ENCODE measurements at regions not wholly inside any gene's neighbourhood (a gene's known extent, or its start where the extent isn't known, plus 50 kb on each side); places are given as distances from the start of the nearest gene placed in this dataset.
"Not testable (repeated sequence)": the region's sequence is repeated elsewhere in the genome, so short reads cannot be mapped to it uniquely, and the experiment has no call there.

DNA sequence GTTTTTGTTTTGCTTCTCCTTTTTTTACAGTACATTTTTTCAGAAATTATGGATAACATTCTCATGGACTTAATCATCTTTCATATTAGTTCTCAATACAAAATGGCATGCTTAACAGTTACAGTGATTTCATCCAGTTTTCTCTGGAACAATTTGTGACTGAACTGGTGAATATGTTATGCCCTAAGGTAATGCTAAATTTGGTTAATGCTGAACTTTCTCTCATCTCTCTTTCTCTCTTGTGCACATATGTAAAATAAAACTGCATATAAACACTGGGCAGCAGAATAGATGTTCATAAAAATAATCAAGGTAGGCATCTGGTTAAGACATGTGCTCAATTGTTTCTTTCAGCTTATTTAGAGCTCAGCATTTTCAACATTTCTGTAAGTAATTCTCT is 196.3 kb upstream of the TMEFF2 start:
- no peaks in the 10 kb centered on the region for H3K36me3 Mint-ChIP-seq
- H3K9me3 Mint-ChIP-seq = no peaks in the 10 kb centered on the region
- H3K4me3 Mint-ChIP-seq = no peak overlapping the region
- no peaks in the 10 kb centered on the region for H3K27me3 Mint-ChIP-seq
- H3K4me1 Mint-ChIP-seq = no peaks in the 10 kb centered on the region
- no peak for DNase-seq
- no peak overlapping the region for H3K27ac Mint-ChIP-seq

DNA sequence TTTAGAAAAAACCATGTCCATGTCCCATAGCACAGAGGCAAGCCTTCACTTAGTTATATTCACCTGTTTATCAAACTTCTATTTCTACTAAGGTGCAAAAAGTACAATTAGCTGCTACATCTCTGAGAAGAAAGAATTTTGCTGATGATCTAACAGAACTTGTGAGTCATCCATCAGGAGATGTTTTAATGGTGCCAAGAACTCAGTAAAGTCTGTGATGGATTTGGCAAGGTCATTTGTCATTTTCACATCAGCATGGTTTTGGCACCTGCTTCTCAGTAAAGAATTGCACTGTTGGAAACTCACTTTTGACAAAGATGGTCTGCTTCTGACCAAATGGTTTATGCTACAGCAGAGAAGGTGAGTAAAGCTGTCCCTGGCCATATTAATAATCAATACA is 195.7 kb upstream of the TMEFF2 start:
- Mint-ChIP-seq H3K4me1 (no peaks in the 10 kb centered on the region), H3K9me3 (no peaks in the 10 kb centered on the region), H3K27me3 (no peaks in the 10 kb centered on the region), H3K4me3 (no peak overlapping the region), H3K36me3 (no peaks in the 10 kb centered on the region), H3K27ac (no peak overlapping the region)
- DNase-seq = no peak

GRCh38 chr2:192384191-192384590 is 189.5 kb upstream of the TMEFF2 start:
- not testable (repeated sequence) for H3K36me3 Mint-ChIP-seq, H3K9me3 Mint-ChIP-seq, H3K4me3 Mint-ChIP-seq, H3K4me1 Mint-ChIP-seq, H3K27ac Mint-ChIP-seq, DNase-seq, H3K27me3 Mint-ChIP-seq

DNA sequence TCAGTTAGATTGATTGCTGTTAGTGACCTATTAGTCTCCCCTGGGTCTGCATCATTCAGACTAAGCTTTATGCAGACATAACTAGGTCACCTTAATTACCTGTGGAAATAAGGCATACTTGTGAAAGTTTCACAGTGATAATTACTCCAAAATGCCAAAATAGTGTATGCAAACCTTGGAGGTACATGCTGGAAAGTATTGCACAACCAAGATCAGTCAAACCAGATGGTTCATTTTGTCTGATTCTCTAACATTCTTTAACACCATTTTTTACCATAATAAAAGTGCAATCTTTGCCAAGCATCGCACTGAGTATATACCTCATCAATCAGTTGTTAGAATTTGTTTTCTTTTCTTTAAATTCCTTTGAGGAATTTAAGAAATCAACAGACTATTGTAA is 186.3 kb upstream of the TMEFF2 start:
- Mint-ChIP-seq H3K4me1 (no peaks in the 10 kb centered on the region), H3K27me3 (no peaks in the 10 kb centered on the region), H3K9me3 (peaks cover 5% of the 10 kb centered on the region), H3K27ac (no peak overlapping the region), H3K36me3 (no peaks in the 10 kb centered on the region), H3K4me3 (no peak overlapping the region)
- no peak for DNase-seq

- no peak overlapping the region for H3K27ac Mint-ChIP-seq
- H3K27me3 Mint-ChIP-seq = no peaks in the 10 kb centered on the region
- DNase-seq = no peak
- no peaks in the 10 kb centered on the region for H3K4me1 Mint-ChIP-seq
- peaks cover 5% of the 10 kb centered on the region for H3K9me3 Mint-ChIP-seq
- no peak overlapping the region for H3K4me3 Mint-ChIP-seq
- no peaks in the 10 kb centered on the region for H3K36me3 Mint-ChIP-seq
Observed at GRCh38 chr2:192379736-192380135, 185.0 kb upstream of the TMEFF2 start.

- no peak for DNase-seq
- no peaks in the 10 kb centered on the region for H3K9me3 Mint-ChIP-seq
- no peak overlapping the region for H3K27ac Mint-ChIP-seq
- H3K36me3 Mint-ChIP-seq = no peaks in the 10 kb centered on the region
- H3K27me3 Mint-ChIP-seq = no peaks in the 10 kb centered on the region
- no peaks in the 10 kb centered on the region for H3K4me1 Mint-ChIP-seq
- H3K4me3 Mint-ChIP-seq = no peak overlapping the region
Observed at GRCh38 chr2:192377173-192377572, 182.4 kb upstream of the TMEFF2 start.

- Mint-ChIP-seq H3K4me1 (no peaks in the 10 kb centered on the region), H3K36me3 (no peaks in the 10 kb centered on the region), H3K27me3 (no peaks in the 10 kb centered on the region), H3K4me3 (no peak overlapping the region), H3K9me3 (no peaks in the 10 kb centered on the region), H3K27ac (no peak overlapping the region)
- no peak for DNase-seq
Observed at GRCh38 chr2:192373754-192374153, 179.0 kb upstream of the TMEFF2 start.

GRCh38 chr2:192373221-192373620 is 178.5 kb upstream of the TMEFF2 start:
- Mint-ChIP-seq H3K4me1 (no peaks in the 10 kb centered on the region), H3K36me3 (no peaks in the 10 kb centered on the region), H3K9me3 (no peaks in the 10 kb centered on the region), H3K27ac (no peak overlapping the region), H3K4me3 (no peak overlapping the region), H3K27me3 (no peaks in the 10 kb centered on the region)
- DNase-seq = no peak

GRCh38 chr2:192369969-192370368 is 175.2 kb upstream of the TMEFF2 start:
- H3K27me3 Mint-ChIP-seq = no peaks in the 10 kb centered on the region
- H3K27ac Mint-ChIP-seq = no peak overlapping the region
- no peaks in the 10 kb centered on the region for H3K36me3 Mint-ChIP-seq
- H3K9me3 Mint-ChIP-seq = no peaks in the 10 kb centered on the region
- DNase-seq = no peak
- no peak overlapping the region for H3K4me3 Mint-ChIP-seq
- H3K4me1 Mint-ChIP-seq = no peaks in the 10 kb centered on the region

DNA sequence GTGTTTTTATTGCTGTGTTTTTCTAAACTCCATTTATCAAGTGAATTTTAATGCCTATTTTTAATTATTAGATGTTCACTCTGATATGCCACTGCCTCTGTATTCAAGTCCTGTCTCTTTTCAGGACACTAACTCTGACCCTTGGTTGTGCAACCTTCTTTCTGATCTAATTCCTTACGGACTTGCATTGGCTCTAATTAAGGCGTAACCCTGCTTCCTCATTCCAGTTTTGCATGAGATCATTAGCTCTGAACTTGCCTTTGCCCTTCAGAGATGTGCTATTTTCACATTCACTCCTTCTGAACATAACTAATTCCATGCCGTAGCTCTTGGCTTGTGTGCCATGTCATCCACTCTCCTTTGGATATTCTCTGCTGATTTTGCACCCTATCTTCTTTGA is 162.5 kb upstream of the TMEFF2 start:
- H3K9me3 Mint-ChIP-seq = no peaks in the 10 kb centered on the region

GRCh38 chr2:192354512-192355244 is 159.9 kb upstream of the TMEFF2 start:
- no peak for DNase-seq
- Mint-ChIP-seq H3K27me3 (no peaks in the 10 kb centered on the region), H3K36me3 (no peaks in the 10 kb centered on the region), H3K4me3 (no peak overlapping the region), H3K4me1 (no peaks in the 10 kb centered on the region), H3K27ac (no peak overlapping the region), H3K9me3 (no peaks in the 10 kb centered on the region)

More for the DNA sequence above, 162.5 kb upstream of the TMEFF2 start:
- Mint-ChIP-seq H3K4me3 (no peak overlapping the region), H3K27ac (no peak overlapping the region), H3K36me3 (no peaks in the 10 kb centered on the region), H3K4me1 (no peaks in the 10 kb centered on the region), H3K27me3 (no peaks in the 10 kb centered on the region)
- no peak for DNase-seq

GRCh38 chr2:192347542-192347941 is 152.8 kb upstream of the TMEFF2 start:
- H3K27ac Mint-ChIP-seq = no peak overlapping the region
- DNase-seq = no peak
- no peaks in the 10 kb centered on the region for H3K36me3 Mint-ChIP-seq
- no peaks in the 10 kb centered on the region for H3K4me1 Mint-ChIP-seq
- no peak overlapping the region for H3K4me3 Mint-ChIP-seq
- H3K27me3 Mint-ChIP-seq = no peaks in the 10 kb centered on the region
- peaks cover 3% of the 10 kb centered on the region for H3K9me3 Mint-ChIP-seq

DNA sequence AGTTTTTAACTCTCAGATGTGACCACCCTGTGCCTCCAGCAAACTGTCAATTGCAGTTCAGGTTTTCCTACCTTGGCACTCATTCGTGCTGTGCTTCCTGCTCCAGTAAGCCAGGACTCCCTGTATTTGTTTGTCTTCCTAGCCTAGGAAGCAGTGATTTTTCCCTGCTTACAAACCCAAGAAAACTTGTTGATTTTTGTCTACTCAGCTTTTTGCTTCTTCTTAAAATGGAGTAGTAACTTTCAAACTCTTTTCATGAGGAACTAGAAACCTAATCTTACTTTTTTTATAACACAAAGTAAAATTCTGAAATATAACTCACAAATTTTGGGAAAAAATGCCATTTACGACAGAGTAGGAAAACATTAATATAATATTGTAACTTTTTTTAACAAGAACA is 150.6 kb upstream of the TMEFF2 start:
- Mint-ChIP-seq H3K9me3 (peaks cover 3% of the 10 kb centered on the region), H3K27ac (no peak overlapping the region), H3K36me3 (no peaks in the 10 kb centered on the region), H3K4me3 (no peak overlapping the region), H3K4me1 (no peaks in the 10 kb centered on the region), H3K27me3 (no peaks in the 10 kb centered on the region)
- DNase-seq = no peak

GRCh38 chr2:192333642-192334041 is 138.9 kb upstream of the TMEFF2 start:
- Mint-ChIP-seq H3K9me3 (no peaks in the 10 kb centered on the region), H3K27ac (no peak overlapping the region), H3K4me3 (no peak overlapping the region), H3K36me3 (no peaks in the 10 kb centered on the region), H3K27me3 (no peaks in the 10 kb centered on the region), H3K4me1 (no peaks in the 10 kb centered on the region)
- no peak for DNase-seq

- Mint-ChIP-seq H3K9me3 (no peaks in the 10 kb centered on the region), H3K27ac (no peak overlapping the region), H3K4me1 (no peaks in the 10 kb centered on the region), H3K36me3 (no peaks in the 10 kb centered on the region), H3K4me3 (no peak overlapping the region), H3K27me3 (no peaks in the 10 kb centered on the region)
- DNase-seq = no peak
Observed at GRCh38 chr2:192328297-192328696, 133.6 kb upstream of the TMEFF2 start.

- Mint-ChIP-seq H3K4me3 (no peak overlapping the region), H3K9me3 (no peaks in the 10 kb centered on the region), H3K36me3 (no peaks in the 10 kb centered on the region), H3K27ac (no peak overlapping the region), H3K4me1 (no peaks in the 10 kb centered on the region), H3K27me3 (no peaks in the 10 kb centered on the region)
- DNase-seq = no peak
Observed at GRCh38 chr2:192327576-192327975, 132.8 kb upstream of the TMEFF2 start.
